Heart right ventricle (tissue), 16 donors: ENCODE measurements at regions not wholly inside any gene's neighbourhood (a gene's known extent, or its start where the extent isn't known, plus 50 kb on each side); places are given as distances from the start of the nearest gene placed in this dataset.

Source experiments
- ATAC-seq, 8 donors: fragments of 200-7000 bp; cut with Tn5 transposase; one replicate each; pipeline ENCODE4 v1.9.1; 2020; ENCODE audit warnings: mild to moderate bottlenecking in 8 of 8, moderate library complexity in 8 of 8, moderate number of reproducible peaks in 1 of 8
- DNase-seq, 2 donors: peaks; one replicate each; pipeline ENCODE4 v3.0.0-alpha.2; 2020
- H3K27ac ChIP-seq, 10 donors: fragments of 200-600 bp; sonication (generic) in 2 of 10; one replicate each; pipeline versions ENCODE4 v1.5.0 to v1.8.0; 2020 to 2022; ENCODE audit warnings: mild to moderate bottlenecking in 3 of 10
- H3K27me3 ChIP-seq, 7 donors: fragments of 200-600 bp; one replicate each; pipeline ENCODE4 v1.8.0; 2021 to 2022; ENCODE audit warnings: mild to moderate bottlenecking in 2 of 7
- H3K36me3 ChIP-seq, 9 donors: fragments of 200-600 bp; sonication (generic) in 1 of 9; one replicate each; pipeline versions ENCODE4 v1.5.0 to v1.8.0; 2020 to 2022; ENCODE audit warnings: mild to moderate bottlenecking in 2 of 9
- H3K4me1 ChIP-seq, 9 donors: fragments of 200-600 bp; sonication (generic) in 1 of 9; one replicate each; pipeline versions ENCODE4 v1.5.0 to v1.8.0; 2020 to 2022; ENCODE audit warnings: mild to moderate bottlenecking in 4 of 9
- H3K4me3 ChIP-seq, 10 donors: fragments of 200-600 bp; sonication (generic) in 2 of 10; one replicate each; pipeline versions ENCODE4 v1.5.0 to v1.8.0; 2020 to 2022; ENCODE audit warnings: mild to moderate bottlenecking in 7 of 10, moderate library complexity in 2 of 10
- H3K9me3 ChIP-seq, 11 donors: fragments of 200-600 bp in 10 of 11; sonication (generic) in 2 of 11; one replicate each; pipeline versions ENCODE4 v1.5.0 to v1.8.0; 2013 to 2022; ENCODE audit warnings: mild to moderate bottlenecking in 2 of 11, control low read depth in 1 of 11, moderate library complexity in 1 of 11
- WGBS, 2 donors: extraction: QIAGEN DNeasy Blood & Tissue Kit; methylation state at CpG; one replicate each; pipeline ENCODE4 v1.1.7; 2013; ENCODE audit warnings: inconsistent platforms in 1 of 2; 5-methylcytosine and 5-hydroxymethylcytosine counted together
- intact Hi-C, 10 donors: fragments of 100-400 bp; cut with DNase I; formaldehyde crosslinking; loops; one replicate each; pipeline versions ENCODE4 v1.11.1 to v1.14.2; 2022
- TF ChIP-seq, protein P1 (sequence below), 9 donors: fragments of 200-600 bp; sonication (generic) in 2 of 9; IDR thresholded peaks; one replicate each; pipeline versions ENCODE4 v1.5.0 to v1.8.0; 2021 to 2022; ENCODE audit warnings: antibody characterized with exemption in 9 of 9, mild to moderate bottlenecking in 5 of 9, moderate library complexity in 1 of 9
- donor health status: Arrhythmogenic right ventricular cardiomyopathy.
- donor health status: ischemic (EF 13 %, LVEDD 7.1; RV severe dilation, severe dysfunction).
- donor health status: healthy with polysubstance abuse.
- donor health status: DM: no; HTN: yes; CAD: no.
- donor health status: DM: no; HTN: no; CAD: no.
- donor health status: ischemic (EF 25% LVEDD 6.9; RV normal size, moderate dysfunction).
- donor health status: ischemic (EF 25% LVEDD 5.7; RV mildly dilated, moderate dysfunction).
- donor health status: healthy.
- donor health status: DM: yes; HTN: yes; CAD: no.
- donor health status: Ischemic cardiomyopathy.
- donor health status: ischemic (EF 35%, LVEDD 5.7; RV mildly dilated, moderate dysfunction).
- donor health status: nonischemic (EF 11% LVEDD 7.7; RV severe dilation, severe dysfunction).
- donor health status: DM: yes; HTN: yes; CAD: no.
- donor health status: PGD.
- donor health status: ischemic (EF 29% LVEDD 5.4; RV normal size, mild dysfunction).
- donor health status: nonischemic (EF 23%, LVEDD 6.1; RV moderate dilation, normal function).

- TF ChIP-seq, protein P1, sequence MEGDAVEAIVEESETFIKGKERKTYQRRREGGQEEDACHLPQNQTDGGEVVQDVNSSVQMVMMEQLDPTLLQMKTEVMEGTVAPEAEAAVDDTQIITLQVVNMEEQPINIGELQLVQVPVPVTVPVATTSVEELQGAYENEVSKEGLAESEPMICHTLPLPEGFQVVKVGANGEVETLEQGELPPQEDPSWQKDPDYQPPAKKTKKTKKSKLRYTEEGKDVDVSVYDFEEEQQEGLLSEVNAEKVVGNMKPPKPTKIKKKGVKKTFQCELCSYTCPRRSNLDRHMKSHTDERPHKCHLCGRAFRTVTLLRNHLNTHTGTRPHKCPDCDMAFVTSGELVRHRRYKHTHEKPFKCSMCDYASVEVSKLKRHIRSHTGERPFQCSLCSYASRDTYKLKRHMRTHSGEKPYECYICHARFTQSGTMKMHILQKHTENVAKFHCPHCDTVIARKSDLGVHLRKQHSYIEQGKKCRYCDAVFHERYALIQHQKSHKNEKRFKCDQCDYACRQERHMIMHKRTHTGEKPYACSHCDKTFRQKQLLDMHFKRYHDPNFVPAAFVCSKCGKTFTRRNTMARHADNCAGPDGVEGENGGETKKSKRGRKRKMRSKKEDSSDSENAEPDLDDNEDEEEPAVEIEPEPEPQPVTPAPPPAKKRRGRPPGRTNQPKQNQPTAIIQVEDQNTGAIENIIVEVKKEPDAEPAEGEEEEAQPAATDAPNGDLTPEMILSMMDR (IDR thresholded peaks at IDR 0.05) = no peak
- no peaks in the 10 kb centered on the region for H3K27me3 ChIP-seq
- 40 to 67% methylated on average over 4 of the region's 4 CpGs for WGBS, 2 donors
- H3K36me3 ChIP-seq = no peaks in the 10 kb centered on the region
- peak in 1 of 8 donors; percentile 34 for ATAC-seq
- DNase-seq = no peak
- peaks cover 0 to 63% (median 0%) of the 10 kb centered on the region in 9 donors for H3K4me1 ChIP-seq
- no peaks in the 10 kb centered on the region for H3K9me3 ChIP-seq
- no peak overlapping the region for H3K4me3 ChIP-seq
- H3K27ac ChIP-seq = peak overlapping the region in 2 of 10 donors; percentile 3 to 75
- intact Hi-C loops = loop anchor here in 1 of 10 donors (10.0 kb wide), 1 partner anchor 76 kb away; no protein-coding TSS in a partner anchor
Observed at GRCh38 chr1:100628631-100629081, 90.7 kb downstream of the GPR88 start.

GRCh38 chr1:100629391-100629790 is 90.2 kb upstream of the VCAM1 start:
- Histone ChIP-seq H3K9me3 (no peaks in the 10 kb centered on the region), H3K36me3 (no peaks in the 10 kb centered on the region), H3K4me3 (no peak overlapping the region), H3K27ac (peak overlapping the region in 1 of 10 donors; percentile 75), H3K4me1 (peaks cover 0 to 63% (median 0%) of the 10 kb centered on the region in 9 donors), H3K27me3 (no peaks in the 10 kb centered on the region)
- TF ChIP-seq, protein P1 (IDR thresholded peaks at IDR 0.05) = no peak
- ATAC-seq = no peak
- intact Hi-C loops = loop anchor here in 1 of 10 donors (10.0 kb wide), 1 partner anchor 75 kb away; no protein-coding TSS in a partner anchor
- no peak for DNase-seq

DNA sequence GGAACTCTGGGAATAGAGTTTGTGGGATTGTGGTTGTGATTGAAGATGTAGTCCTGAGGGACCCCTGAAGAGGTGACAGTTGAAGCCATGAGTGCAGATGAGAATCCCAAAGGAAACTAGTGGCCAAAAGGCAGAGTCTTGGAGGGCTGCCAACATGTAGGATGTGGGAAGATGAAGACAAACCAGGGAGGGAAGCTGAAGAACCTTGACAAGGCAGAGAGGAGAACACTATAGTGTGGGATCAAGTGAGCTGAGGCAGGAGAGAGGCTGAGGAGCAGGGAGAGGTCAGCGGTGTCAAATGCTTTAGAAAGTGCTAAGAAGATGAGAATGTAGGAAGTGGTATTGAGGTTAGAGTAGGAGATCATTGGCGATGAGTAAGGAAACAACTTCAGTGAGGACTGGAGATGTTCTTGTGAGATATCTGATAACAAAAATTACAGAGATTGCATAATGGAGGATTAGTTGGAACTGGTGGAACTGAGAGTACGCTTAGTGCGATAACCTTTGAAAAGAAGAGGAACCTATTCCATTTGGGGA is 88.5 kb upstream of the VCAM1 start:
- 84 to 88% methylated on average over 4 of the region's 4 CpGs for whole genome bisulfite sequencing, 2 donors
- ATAC-seq = peak in 3 of 8 donors; percentile 42 to 51 (median 48)

GRCh38 chr1:100642826-100643225 is 76.7 kb upstream of the VCAM1 start:
- Histone ChIP-seq H3K27ac (peak overlapping the region in 6 of 10 donors; percentile 14 to 71 (median 31)), H3K4me1 (peaks cover 0 to 23% (median 12%) of the 10 kb centered on the region in 9 donors), H3K4me3 (no peak overlapping the region), H3K9me3 (peaks cover 0 to 3% (median 0%) of the 10 kb centered on the region in 11 donors), H3K36me3 (no peaks in the 10 kb centered on the region), H3K27me3 (no peaks in the 10 kb centered on the region)
- intact Hi-C loops = no loop called here
- TF ChIP-seq, protein P1 (IDR thresholded peaks at IDR 0.05) = no peak
- DNase-seq = no peak
- WGBS, 2 donors = 70 to 81% methylated on average over 2 of the region's 2 CpGs
- ATAC-seq = no peak

More for the DNA sequence above, 88.5 kb upstream of the VCAM1 start:
- TF ChIP-seq, protein P1 (IDR thresholded peaks at IDR 0.05) = no peak
- peak in 1 of 2 donors; percentile 23 for DNase-seq
- no peaks in the 10 kb centered on the region for H3K27me3 ChIP-seq
- no peaks in the 10 kb centered on the region for H3K36me3 ChIP-seq
- intact Hi-C loops = no loop called here
- no peak overlapping the region for H3K27ac ChIP-seq
- no peaks in the 10 kb centered on the region for H3K9me3 ChIP-seq
- no peak overlapping the region for H3K4me3 ChIP-seq
- peaks cover 0 to 56% (median 0%) of the 10 kb centered on the region in 9 donors for H3K4me1 ChIP-seq
